A673 (cell line): ENCODE measurements at regions not wholly inside any gene's neighbourhood (a gene's known extent, or its start where the extent isn't known, plus 50 kb on each side); places are given as distances from the start of the nearest gene placed in this dataset.

Experiments
- BruUV-seq: library from RNA; stranded (reverse); fragments of 400-500 nt; replicated peaks from 2 replicates; lab custom pipeline; 2021; lab: Mats Ljungman, UMichigan
- CTCF ChIA-PET: fragments of 300-600 bp; sonication (Branson Sonifier 250); formaldehyde crosslinking; loops from one replicate; lab custom pipeline; 2022; ENCODE audit warnings: antibody characterized with exemption; lab: Charles Lee
- POLR2A ChIA-PET: fragments of 300-600 bp; sonication (Branson Sonifier 250); formaldehyde crosslinking; loops from one replicate; lab custom pipeline; 2022; ENCODE audit warnings: antibody characterized with exemption; ENCODE audit not compliant: low non-redundant PET; lab: Charles Lee
- DNase-seq: peaks from one replicate; pipeline ENCODE4 v3.0.0-alpha.2; 2015; ENCODE audit warnings: low spot score
- H3K27ac ChIP-seq: fragments of 200-600 bp; sonication (generic); 2 replicates; pipeline ENCODE4 v1.5.1; 2016; ENCODE audit warnings: mixed run types, low read depth, mild to moderate bottlenecking, mixed read lengths, antibody characterized with exemption, low read length; ENCODE audit not compliant: poor library complexity, severe bottlenecking
- H3K27me3 ChIP-seq: fragments of 200-600 bp; sonication (generic); replicated peaks from 2 replicates; pipeline ENCODE4 v1.6.1; 2017; ENCODE audit warnings: mixed run types, low read depth, mild to moderate bottlenecking, mixed read lengths, antibody characterized with exemption, low read length; ENCODE audit not compliant: insufficient read depth, poor library complexity
- H3K36me3 ChIP-seq: fragments of 200-600 bp; sonication (generic); 2 replicates; pipeline ENCODE4 v1.6.1; 2016; ENCODE audit warnings: mixed run types, mild to moderate bottlenecking, mixed read lengths, antibody characterized with exemption, low read length; ENCODE audit not compliant: insufficient read depth, poor library complexity, severe bottlenecking
- H3K4me1 ChIP-seq: fragments of 200-600 bp; sonication (generic); 2 replicates; pipeline ENCODE4 v1.6.1; 2017; ENCODE audit warnings: mixed run types, mild to moderate bottlenecking, mixed read lengths, antibody characterized with exemption, low read length; ENCODE audit not compliant: insufficient read depth, poor library complexity, severe bottlenecking
- H3K4me3 ChIP-seq: fragments of 200-600 bp; sonication (generic); 2 replicates; pipeline ENCODE4 v1.5.1; 2016; ENCODE audit warnings: low read depth, mixed run types, mild to moderate bottlenecking, mixed read lengths, low read length; ENCODE audit not compliant: poor library complexity, severe bottlenecking
- H3K9me3 ChIP-seq: fragments of 200-600 bp; sonication (generic); 2 replicates; pipeline ENCODE4 v1.6.1; 2016; ENCODE audit warnings: mixed run types, low read depth, mild to moderate bottlenecking, mixed read lengths, antibody characterized with exemption, low read length; ENCODE audit not compliant: poor library complexity, severe bottlenecking
- CTCF ChIP-seq: fragments of 300-800, 200-600 bp; sonication (generic); conservative IDR thresholded peaks from 2 replicates; pipeline ENCODE4 v1.5.1; 2017; ENCODE audit warnings: low read depth, mild to moderate bottlenecking, antibody characterized with exemption, low read length, moderate library complexity, mixed read lengths
- EZH2 ChIP-seq: fragments of 200-600 bp; sonication (generic); IDR thresholded peaks from 2 replicates; pipeline ENCODE4 v1.6.1; 2017; ENCODE audit warnings: borderline replicate concordance, low read depth, mild to moderate bottlenecking, mixed read lengths, antibody characterized with exemption, low read length; ENCODE audit not compliant: poor library complexity, severe bottlenecking
- intact Hi-C: fragments of 100-400 bp; cut with micrococcal nuclease; formaldehyde crosslinking; loops from one replicate; pipeline ENCODE4 v1.10.0; 2022; ENCODE audit not compliant: unreplicated experiment

GRCh38 chr11:115679945-115680344, 175.7 kb upstream of the CADM1 start:
- no peak overlapping the region for H3K27ac ChIP-seq
- no peak for TF ChIP-seq CTCF
- TF ChIP-seq EZH2, result no peak
- no peak for DNase-seq
- intact Hi-C loops, result no loop called here
- no peak overlapping the region for H3K4me3 ChIP-seq
- ChIA-PET POLR2A (no interaction called here), CTCF (no interaction called here)
- no TSS peak for BruUV-seq
- H3K4me1 ChIP-seq, result no peaks in the 10 kb centered on the region
- no peaks in the 10 kb centered on the region for H3K9me3 ChIP-seq
- no peaks in the 10 kb centered on the region for H3K27me3 ChIP-seq
- H3K36me3 ChIP-seq, result no peaks in the 10 kb centered on the region

- TF ChIP-seq CTCF, result no peak
- no peak for TF ChIP-seq EZH2
- intact Hi-C loops, result no loop called here
- POLR2A ChIA-PET, result no interaction called here
- no peak for DNase-seq
- CTCF ChIA-PET, result no interaction called here
- Histone ChIP-seq H3K36me3 (no peaks in the 10 kb centered on the region), H3K27me3 (no peaks in the 10 kb centered on the region), H3K4me1 (no peaks in the 10 kb centered on the region), H3K4me3 (no peak overlapping the region), H3K27ac (no peak overlapping the region), H3K9me3 (no peaks in the 10 kb centered on the region)
- BruUV-seq, result no TSS peak
Measured at GRCh38 chr11:115678942-115679341, 174.7 kb upstream of the CADM1 start.

- intact Hi-C loops, result no loop called here
- no peak for DNase-seq
- BruUV-seq, result no TSS peak
- TF ChIP-seq CTCF (no peak), EZH2 (no peak)
- Histone ChIP-seq H3K4me3 (no peak overlapping the region), H3K27ac (no peak overlapping the region), H3K4me1 (no peaks in the 10 kb centered on the region), H3K27me3 (no peaks in the 10 kb centered on the region), H3K9me3 (no peaks in the 10 kb centered on the region), H3K36me3 (no peaks in the 10 kb centered on the region)
- ChIA-PET CTCF (no interaction called here), POLR2A (no interaction called here)
Measured at GRCh38 chr11:115677190-115677589, 173.0 kb upstream of the CADM1 start.
